WTC11 (cell line): ENCODE measurements at regions not wholly inside any gene's neighbourhood (a gene's known extent, or its start where the extent isn't known, plus 50 kb on each side); places are given as distances from the start of the nearest gene placed in this dataset.

Experiments used
- ATAC-seq: fragments of 200-7000 bp; cut with Tn5 transposase; 2 replicates; pipeline ENCODE4 v1.10.0; 2021; ENCODE audit warnings: mild to moderate bottlenecking, moderate library complexity
- CTCF ChIA-PET: fragments of 300-600 bp; sonication (Branson Sonifier 250); formaldehyde crosslinking; loops from one replicate; lab custom pipeline; 2021; ENCODE audit warnings: antibody characterized with exemption; lab: Charles Lee
- POLR2A ChIA-PET: fragments of 350-600 bp; sonication (Branson Sonifier 250); formaldehyde crosslinking; loops from one replicate; lab custom pipeline; 2021; ENCODE audit warnings: antibody characterized with exemption; lab: Charles Lee
- DNase-seq: peaks from one replicate; pipeline ENCODE4 v3.0.0; 2021; ENCODE audit warnings: low spot score
- H3K27ac Mint-ChIP-seq: 2 replicates; pipeline ENCODE4 v1.8.0; 2021; ENCODE audit warnings: mixed read lengths
- H3K27me3 Mint-ChIP-seq: 2 replicates; pipeline ENCODE4 v1.8.0; 2021; ENCODE audit warnings: low read depth, mild to moderate bottlenecking, moderate library complexity, mixed read lengths
- H3K36me3 Mint-ChIP-seq: 2 replicates; pipeline ENCODE4 v1.8.0; 2021; ENCODE audit warnings: mixed read lengths
- H3K4me1 Mint-ChIP-seq: 2 replicates; pipeline ENCODE4 v1.8.0; 2022; ENCODE audit warnings: mixed read lengths
- H3K4me3 Mint-ChIP-seq: 2 replicates; pipeline ENCODE4 v1.8.0; 2021; ENCODE audit warnings: mild to moderate bottlenecking, moderate library complexity, mixed read lengths
- H3K9me3 Mint-ChIP-seq: 2 replicates; pipeline ENCODE4 v1.8.0; 2021; ENCODE audit warnings: mixed read lengths
- ELF4 ChIP-seq: sonication (generic); formaldehyde crosslinking; IDR thresholded peaks from 2 replicates; pipeline ENCODE4 v1.8.1; 2022; ENCODE audit warnings: low read depth, mild to moderate bottlenecking, moderate library complexity, missing genetic modification reagents
- JAZF1 ChIP-seq: fragments of 250-450 bp; sonication (Bioruptor Pico); IDR thresholded peaks from 2 replicates; pipeline ENCODE4 v1.9.0; 2021; ENCODE audit warnings: moderate library complexity, mild to moderate bottlenecking, inconsistent platforms
- JUN ChIP-seq: sonication (generic); formaldehyde crosslinking; IDR thresholded peaks from 2 replicates; pipeline ENCODE4 v1.8.0; 2023; ENCODE audit warnings: mild to moderate bottlenecking, missing genetic modification reagents
- NR3C1 ChIP-seq: sonication (generic); formaldehyde crosslinking; conservative IDR thresholded peaks from 2 replicates; pipeline ENCODE4 v1.8.1; 2023; ENCODE audit warnings: low read depth, mild to moderate bottlenecking, missing genetic modification reagents
- SMAD3 ChIP-seq: sonication (generic); formaldehyde crosslinking; IDR thresholded peaks from 2 replicates; pipeline ENCODE4 v1.8.0; 2022; ENCODE audit warnings: missing genetic modification reagents, mild to moderate bottlenecking, borderline replicate concordance
- TEAD1 ChIP-seq: sonication (generic); formaldehyde crosslinking; IDR thresholded peaks from 2 replicates; pipeline ENCODE4 v1.8.0; 2022; ENCODE audit warnings: mild to moderate bottlenecking, missing genetic modification reagents
- TEAD4 ChIP-seq: sonication (generic); formaldehyde crosslinking; IDR thresholded peaks from 2 replicates; pipeline ENCODE4 v1.8.0; 2022; ENCODE audit warnings: mild to moderate bottlenecking, missing genetic modification reagents
- ZNF121 ChIP-seq: sonication (generic); formaldehyde crosslinking; IDR thresholded peaks from 2 replicates; pipeline ENCODE4 v1.8.0; 2023; ENCODE audit warnings: missing genetic modification reagents
- ZNF317 ChIP-seq: sonication (generic); formaldehyde crosslinking; IDR thresholded peaks from 2 replicates; pipeline ENCODE4 v1.8.1; 2023; ENCODE audit warnings: low read depth, mild to moderate bottlenecking, moderate library complexity, missing genetic modification reagents, borderline replicate concordance
- ZNF423 ChIP-seq: fragments of 250-450 bp; sonication (Bioruptor Pico); IDR thresholded peaks from 2 replicates; pipeline ENCODE4 v2.1.2; 2022; ENCODE audit warnings: mild to moderate bottlenecking, moderate library complexity
- TF ChIP-seq, protein P1 (sequence below): fragments of 250-450 bp; sonication (Bioruptor Pico); IDR thresholded peaks from 2 replicates; pipeline ENCODE4 v1.8.0; 2021; ENCODE audit warnings: mild to moderate bottlenecking
- TF ChIP-seq, protein P2 (sequence below): fragments of 250-450 bp; sonication (Bioruptor Pico); conservative IDR thresholded peaks from 2 replicates; pipeline ENCODE4 v1.9.0; 2021; ENCODE audit warnings: mild to moderate bottlenecking
- TF ChIP-seq, protein P3 (sequence below): sonication (generic); formaldehyde crosslinking; conservative IDR thresholded peaks from 2 replicates; pipeline ENCODE4 v1.8.1; 2022; ENCODE audit warnings: mild to moderate bottlenecking, missing genetic modification reagents
- TF ChIP-seq, protein P4 (sequence below): sonication (generic); formaldehyde crosslinking; IDR thresholded peaks from 2 replicates; pipeline ENCODE4 v1.8.0; 2022; ENCODE audit warnings: mild to moderate bottlenecking, missing genetic modification reagents
- TF ChIP-seq, protein P5 (sequence below): sonication (generic); formaldehyde crosslinking; IDR thresholded peaks from 2 replicates; pipeline ENCODE4 v1.8.1; 2022; ENCODE audit warnings: mild to moderate bottlenecking, missing genetic modification reagents, moderate library complexity, borderline replicate concordance
- TF ChIP-seq, protein P6 (sequence below): sonication (generic); formaldehyde crosslinking; IDR thresholded peaks from 2 replicates; pipeline ENCODE4 v1.8.1; 2023; ENCODE audit warnings: mild to moderate bottlenecking, missing genetic modification reagents, moderate library complexity
- TF ChIP-seq, protein P7 (sequence below): fragments of 250-450 bp; sonication (Bioruptor Pico); IDR thresholded peaks from 2 replicates; pipeline ENCODE4 v1.9.0; 2021; ENCODE audit warnings: mild to moderate bottlenecking

DNA sequence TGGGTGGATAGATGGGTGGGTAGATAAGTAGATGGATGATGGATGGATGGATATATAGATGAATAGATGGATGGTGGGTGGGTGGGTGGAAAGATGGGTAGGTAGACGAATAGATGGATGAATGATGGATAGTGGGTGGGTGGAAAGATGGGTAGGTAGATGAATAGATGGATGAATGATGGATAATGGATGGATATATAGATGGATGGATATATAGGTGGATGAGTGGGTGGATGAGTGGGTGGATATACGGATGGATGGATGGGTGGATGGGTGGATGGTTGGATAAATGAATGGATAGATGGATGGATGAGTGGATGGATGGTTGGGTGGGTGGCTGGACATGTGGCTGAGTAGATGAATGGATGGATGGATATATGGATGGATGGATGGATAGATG is 53.1 kb upstream of the THY1 start:
- ATAC-seq, result no peak
- H3K9me3 Mint-ChIP-seq, result peaks cover 9% of the 10 kb centered on the region
- DNase-seq, result no peak
- H3K27me3 Mint-ChIP-seq, result peaks cover 5% of the 10 kb centered on the region
- ChIA-PET CTCF (interaction anchor here (0.7 to 3.5 kb wide), 9 partner anchors 58 to 253 kb away, joined by 3 to 84 read pairs (median 8); partner anchors contain the start of genes C1QTNF5, NECTIN1 and USP2), POLR2A (no interaction called here)
- H3K4me1 Mint-ChIP-seq, result peaks cover 35% of the 10 kb centered on the region
- H3K27ac Mint-ChIP-seq, result no peak overlapping the region
- no peaks in the 10 kb centered on the region for H3K36me3 Mint-ChIP-seq
- TF ChIP-seq NR3C1, result no peak
- TF ChIP-seq, protein P1, sequence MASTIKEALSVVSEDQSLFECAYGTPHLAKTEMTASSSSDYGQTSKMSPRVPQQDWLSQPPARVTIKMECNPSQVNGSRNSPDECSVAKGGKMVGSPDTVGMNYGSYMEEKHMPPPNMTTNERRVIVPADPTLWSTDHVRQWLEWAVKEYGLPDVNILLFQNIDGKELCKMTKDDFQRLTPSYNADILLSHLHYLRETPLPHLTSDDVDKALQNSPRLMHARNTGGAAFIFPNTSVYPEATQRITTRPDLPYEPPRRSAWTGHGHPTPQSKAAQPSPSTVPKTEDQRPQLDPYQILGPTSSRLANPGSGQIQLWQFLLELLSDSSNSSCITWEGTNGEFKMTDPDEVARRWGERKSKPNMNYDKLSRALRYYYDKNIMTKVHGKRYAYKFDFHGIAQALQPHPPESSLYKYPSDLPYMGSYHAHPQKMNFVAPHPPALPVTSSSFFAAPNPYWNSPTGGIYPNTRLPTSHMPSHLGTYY (CRISPR knock-in tag), result no peak
- TF ChIP-seq, protein P2, sequence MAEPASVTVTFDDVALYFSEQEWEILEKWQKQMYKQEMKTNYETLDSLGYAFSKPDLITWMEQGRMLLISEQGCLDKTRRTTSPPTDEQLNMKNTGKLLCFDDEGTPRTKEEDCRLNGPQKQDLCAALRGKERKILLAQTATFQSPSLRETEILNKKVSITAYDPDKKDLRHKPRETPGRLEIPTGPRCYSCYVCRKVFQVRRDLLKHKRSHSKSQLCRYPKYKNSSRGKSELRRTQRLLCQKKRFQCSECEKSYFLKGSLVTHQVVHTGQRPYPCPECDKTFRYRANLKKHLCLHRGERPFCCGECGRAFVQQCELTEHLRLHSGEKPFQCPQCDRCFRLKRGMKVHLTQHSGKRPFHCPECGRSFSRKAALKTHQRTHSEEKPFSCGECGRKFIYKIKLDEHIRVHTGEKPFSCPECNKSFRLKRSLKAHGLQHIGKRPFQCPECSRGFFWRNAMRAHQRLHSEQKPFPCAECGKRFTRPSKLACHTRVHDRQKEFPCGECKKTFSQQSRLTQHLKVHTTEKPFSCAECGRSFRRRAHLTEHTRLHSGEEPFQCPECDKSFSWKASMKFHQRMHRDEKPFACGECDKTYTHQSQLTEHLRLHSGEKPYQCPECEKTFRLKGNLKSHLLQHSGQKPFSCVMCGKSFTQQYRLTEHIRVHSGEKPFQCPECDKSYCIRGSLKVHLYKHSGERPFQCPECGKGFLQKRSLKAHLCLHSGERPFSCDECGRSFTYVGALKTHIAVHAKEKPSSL (CRISPR knock-in tag), result no peak
- TF ChIP-seq, protein P3, sequence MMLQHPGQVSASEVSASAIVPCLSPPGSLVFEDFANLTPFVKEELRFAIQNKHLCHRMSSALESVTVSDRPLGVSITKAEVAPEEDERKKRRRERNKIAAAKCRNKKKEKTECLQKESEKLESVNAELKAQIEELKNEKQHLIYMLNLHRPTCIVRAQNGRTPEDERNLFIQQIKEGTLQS (CRISPR knock-in tag), result no peak
- no peak for TF ChIP-seq ZNF121 (CRISPR knock-in tag)
- no peak for TF ChIP-seq JAZF1
- no peak for TF ChIP-seq ZNF423 (CRISPR knock-in tag)
- no peak for TF ChIP-seq JUN (CRISPR knock-in tag)
- no peak for TF ChIP-seq ZNF317
- TF ChIP-seq, protein P4, sequence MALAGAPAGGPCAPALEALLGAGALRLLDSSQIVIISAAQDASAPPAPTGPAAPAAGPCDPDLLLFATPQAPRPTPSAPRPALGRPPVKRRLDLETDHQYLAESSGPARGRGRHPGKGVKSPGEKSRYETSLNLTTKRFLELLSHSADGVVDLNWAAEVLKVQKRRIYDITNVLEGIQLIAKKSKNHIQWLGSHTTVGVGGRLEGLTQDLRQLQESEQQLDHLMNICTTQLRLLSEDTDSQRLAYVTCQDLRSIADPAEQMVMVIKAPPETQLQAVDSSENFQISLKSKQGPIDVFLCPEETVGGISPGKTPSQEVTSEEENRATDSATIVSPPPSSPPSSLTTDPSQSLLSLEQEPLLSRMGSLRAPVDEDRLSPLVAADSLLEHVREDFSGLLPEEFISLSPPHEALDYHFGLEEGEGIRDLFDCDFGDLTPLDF (CRISPR knock-in tag), result no peak
- no peak for TF ChIP-seq TEAD4 (CRISPR knock-in tag)
- TF ChIP-seq, protein P5, sequence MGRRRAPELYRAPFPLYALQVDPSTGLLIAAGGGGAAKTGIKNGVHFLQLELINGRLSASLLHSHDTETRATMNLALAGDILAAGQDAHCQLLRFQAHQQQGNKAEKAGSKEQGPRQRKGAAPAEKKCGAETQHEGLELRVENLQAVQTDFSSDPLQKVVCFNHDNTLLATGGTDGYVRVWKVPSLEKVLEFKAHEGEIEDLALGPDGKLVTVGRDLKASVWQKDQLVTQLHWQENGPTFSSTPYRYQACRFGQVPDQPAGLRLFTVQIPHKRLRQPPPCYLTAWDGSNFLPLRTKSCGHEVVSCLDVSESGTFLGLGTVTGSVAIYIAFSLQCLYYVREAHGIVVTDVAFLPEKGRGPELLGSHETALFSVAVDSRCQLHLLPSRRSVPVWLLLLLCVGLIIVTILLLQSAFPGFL (CRISPR knock-in tag), result no peak
- TF ChIP-seq, protein P6, sequence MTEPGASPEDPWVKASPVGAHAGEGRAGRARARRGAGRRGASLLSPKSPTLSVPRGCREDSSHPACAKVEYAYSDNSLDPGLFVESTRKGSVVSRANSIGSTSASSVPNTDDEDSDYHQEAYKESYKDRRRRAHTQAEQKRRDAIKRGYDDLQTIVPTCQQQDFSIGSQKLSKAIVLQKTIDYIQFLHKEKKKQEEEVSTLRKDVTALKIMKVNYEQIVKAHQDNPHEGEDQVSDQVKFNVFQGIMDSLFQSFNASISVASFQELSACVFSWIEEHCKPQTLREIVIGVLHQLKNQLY (CRISPR knock-in tag), result no peak
- TF ChIP-seq ELF4 (CRISPR knock-in tag), result no peak
- TF ChIP-seq SMAD3, result no peak
- no peak for TF ChIP-seq TEAD1 (CRISPR knock-in tag)
- TF ChIP-seq, protein P7, sequence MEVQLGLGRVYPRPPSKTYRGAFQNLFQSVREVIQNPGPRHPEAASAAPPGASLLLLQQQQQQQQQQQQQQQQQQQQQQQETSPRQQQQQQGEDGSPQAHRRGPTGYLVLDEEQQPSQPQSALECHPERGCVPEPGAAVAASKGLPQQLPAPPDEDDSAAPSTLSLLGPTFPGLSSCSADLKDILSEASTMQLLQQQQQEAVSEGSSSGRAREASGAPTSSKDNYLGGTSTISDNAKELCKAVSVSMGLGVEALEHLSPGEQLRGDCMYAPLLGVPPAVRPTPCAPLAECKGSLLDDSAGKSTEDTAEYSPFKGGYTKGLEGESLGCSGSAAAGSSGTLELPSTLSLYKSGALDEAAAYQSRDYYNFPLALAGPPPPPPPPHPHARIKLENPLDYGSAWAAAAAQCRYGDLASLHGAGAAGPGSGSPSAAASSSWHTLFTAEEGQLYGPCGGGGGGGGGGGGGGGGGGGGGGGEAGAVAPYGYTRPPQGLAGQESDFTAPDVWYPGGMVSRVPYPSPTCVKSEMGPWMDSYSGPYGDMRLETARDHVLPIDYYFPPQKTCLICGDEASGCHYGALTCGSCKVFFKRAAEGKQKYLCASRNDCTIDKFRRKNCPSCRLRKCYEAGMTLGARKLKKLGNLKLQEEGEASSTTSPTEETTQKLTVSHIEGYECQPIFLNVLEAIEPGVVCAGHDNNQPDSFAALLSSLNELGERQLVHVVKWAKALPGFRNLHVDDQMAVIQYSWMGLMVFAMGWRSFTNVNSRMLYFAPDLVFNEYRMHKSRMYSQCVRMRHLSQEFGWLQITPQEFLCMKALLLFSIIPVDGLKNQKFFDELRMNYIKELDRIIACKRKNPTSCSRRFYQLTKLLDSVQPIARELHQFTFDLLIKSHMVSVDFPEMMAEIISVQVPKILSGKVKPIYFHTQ (CRISPR knock-in tag), result no peak
- TF ChIP-seq, all 79 proteins: peak for 0
- H3K4me3 Mint-ChIP-seq, result no peak overlapping the region
